Hepatic stellate cell (primary cell): ENCODE measurements at regions not wholly inside any gene's neighbourhood (a gene's known extent, or its start where the extent isn't known, plus 50 kb on each side); places are given as distances from the start of the nearest gene placed in this dataset.
A peak's percentile ranks its signal among the peaks of the same experiment; 100 is the strongest.
"Not testable (repeated sequence)": the region's sequence is repeated elsewhere in the genome, so short reads cannot be mapped to it uniquely, and the experiment has no call there.

Experiments
- DNase-seq: peaks from one replicate; pipeline ENCODE4 v3.0.0; 2011; ENCODE audit warnings: low spot score

GRCh38 chr7:13715534-13715933, 273.9 kb downstream of the ETV1 start:
- no peak for DNase-seq

DNA sequence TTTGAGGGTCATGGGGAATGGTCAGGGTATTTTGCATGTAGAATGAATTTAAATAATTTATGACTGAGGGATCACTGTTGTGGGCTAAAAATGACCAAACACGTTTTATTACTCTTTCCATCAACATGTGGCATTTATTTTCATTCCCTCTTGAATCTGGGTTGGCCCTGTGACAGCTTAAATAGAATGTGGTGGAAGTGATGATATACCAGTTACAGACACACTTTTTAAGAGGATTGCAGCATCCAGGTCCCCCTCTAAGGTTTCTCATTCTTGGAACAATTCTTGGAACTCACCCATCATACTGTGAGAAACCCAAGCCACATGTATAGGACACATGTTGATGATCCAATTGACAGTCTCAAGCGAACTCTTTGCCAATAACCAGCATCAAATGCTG, 272.4 kb downstream of the ETV1 start:
- no peak for DNase-seq

GRCh38 chr7:13724191-13724976, 265.1 kb downstream of the ETV1 start:
- no peak for DNase-seq

DNA sequence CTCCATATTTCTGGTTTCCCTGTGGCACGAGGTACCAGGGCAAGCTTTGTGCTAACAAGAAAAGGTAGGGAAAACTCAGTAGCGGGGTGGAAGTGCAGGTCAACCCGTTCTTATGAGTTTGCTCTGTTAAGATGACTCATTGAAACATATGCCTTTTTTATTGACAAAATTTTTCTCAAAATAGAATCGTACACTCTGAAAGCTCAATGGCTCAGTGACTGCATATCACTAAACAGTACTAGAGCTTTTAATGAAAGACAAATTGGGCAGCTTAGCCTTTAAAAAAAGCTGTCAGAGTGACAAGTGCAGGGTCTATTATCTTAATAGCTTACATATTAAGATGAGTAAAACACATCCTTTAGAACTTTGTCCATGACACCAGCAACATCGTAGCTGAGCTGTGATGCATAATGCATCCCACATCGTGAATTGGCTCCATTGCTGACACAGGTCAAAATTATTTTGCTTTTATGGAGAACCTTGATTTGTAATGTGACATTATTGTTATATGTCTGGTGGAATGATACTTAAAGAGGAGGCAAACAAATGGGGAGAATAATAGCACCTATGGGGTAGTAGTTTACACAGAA, 264.4 kb downstream of the ETV1 start:
- DNase-seq = no peak

DNA sequence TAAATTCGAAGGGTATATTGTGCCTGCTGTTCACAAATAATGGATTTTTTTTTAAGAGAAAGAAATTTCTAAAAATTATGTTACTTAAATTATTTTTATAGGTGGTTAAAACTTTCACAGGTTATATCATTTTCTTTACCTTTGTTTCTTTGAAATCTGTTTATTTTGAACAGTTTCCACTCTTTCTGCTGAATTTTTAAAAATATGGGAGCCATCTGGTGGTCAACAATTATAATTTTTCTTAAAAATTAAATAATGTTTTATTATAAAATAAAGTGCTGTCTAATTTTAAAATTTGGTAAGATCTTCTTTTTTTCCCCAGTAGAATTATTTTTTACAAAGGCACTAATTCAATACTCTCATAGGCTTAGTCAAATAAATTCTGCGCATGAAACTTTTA, 263.9 kb downstream of the ETV1 start:
- DNase-seq = no peak

DNA sequence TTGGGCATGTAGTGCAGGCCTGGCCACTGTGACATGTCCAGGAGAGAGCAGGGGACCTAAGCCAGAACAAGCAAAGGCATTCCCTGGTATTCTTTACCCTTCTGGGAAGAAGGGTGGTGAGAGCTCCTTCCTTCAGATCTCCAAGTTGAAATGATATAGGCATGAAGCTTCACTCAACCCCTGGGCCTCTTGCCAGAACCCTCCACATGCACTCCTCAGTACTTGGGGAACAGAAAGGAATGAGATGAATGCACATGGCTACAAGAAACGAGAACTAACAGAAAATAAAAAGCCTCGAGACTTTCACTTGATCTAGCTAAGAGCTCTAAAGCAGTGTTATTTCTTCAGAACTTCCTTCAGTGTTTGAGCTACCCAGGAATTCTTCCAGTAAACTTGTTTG, 262.2 kb downstream of the ETV1 start:
- no peak for DNase-seq

GRCh38 chr7:13727751-13728150, 261.7 kb downstream of the ETV1 start:
- DNase-seq = no peak

DNA sequence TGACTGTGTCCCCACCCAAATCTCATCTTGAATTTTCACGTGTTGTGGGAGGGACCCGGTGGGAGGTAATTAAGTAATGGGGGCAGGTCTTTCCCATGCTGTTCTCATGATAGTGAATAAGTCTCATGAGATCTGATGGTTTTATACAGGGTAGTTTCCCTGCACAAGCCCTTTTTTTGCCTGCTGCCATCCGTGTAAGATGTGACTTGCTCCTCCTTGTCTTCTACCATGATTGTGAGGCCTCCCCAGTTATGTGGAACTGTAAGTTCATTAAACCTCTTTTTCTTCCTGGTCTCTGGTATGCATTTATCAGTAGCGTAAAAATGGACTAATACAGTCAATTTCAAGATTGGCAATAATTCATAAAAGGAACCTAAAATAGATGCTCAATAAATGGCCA, 261.0 kb downstream of the ETV1 start:
- DNase-seq = not testable (repeated sequence)

- no peak for DNase-seq
Observed at GRCh38 chr7:13731643-13732042, 257.8 kb downstream of the ETV1 start.

GRCh38 chr7:13737563-13737962, 251.9 kb downstream of the ETV1 start:
- DNase-seq = no peak

- DNase-seq = no peak
Observed at GRCh38 chr7:13742126-13742525, 247.3 kb downstream of the ETV1 start.

- peak; percentile 3 for DNase-seq
Observed at GRCh38 chr7:13742811-13743210, 246.7 kb downstream of the ETV1 start.

GRCh38 chr7:13743226-13743625, 246.2 kb downstream of the ETV1 start:
- DNase-seq = no peak

DNA sequence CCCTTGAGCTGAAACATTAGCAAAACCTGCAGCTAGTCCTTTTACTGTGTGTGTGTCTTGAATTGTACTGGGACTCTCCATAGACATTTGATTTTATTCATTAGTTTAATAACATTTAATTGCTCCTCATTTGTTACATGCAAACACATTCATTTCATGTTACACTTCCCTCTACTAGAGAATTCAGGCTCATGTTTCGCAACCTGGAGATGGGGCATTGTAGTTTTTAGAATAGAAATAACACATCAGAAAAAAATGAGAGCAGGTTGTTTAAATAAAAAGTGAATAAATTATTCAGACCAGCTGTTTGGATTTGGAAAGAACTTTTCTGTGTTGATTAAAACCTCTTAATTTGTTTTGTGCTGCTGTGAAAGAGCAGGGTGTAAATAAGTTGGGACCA, 243.9 kb downstream of the ETV1 start:
- DNase-seq = no peak

DNA sequence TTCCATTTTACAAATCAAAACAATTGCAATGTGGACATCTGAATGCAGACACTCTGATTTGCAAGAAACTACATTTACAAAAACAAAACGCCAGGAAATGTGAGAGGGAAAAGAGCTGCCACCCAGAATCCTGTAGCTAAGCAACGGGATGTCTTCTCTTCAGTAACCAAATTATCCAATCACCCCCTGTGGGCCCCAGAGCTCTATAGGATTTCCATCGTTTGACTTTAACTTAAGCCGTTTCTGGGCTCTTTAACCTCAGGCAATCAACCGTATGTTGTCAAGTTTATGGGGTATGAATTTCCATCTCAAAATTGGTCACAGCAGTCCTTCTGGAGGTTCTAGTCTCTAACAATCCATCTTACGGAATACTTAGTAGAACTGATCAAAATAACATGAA, 240.5 kb downstream of the ETV1 start:
- no peak for DNase-seq

DNA sequence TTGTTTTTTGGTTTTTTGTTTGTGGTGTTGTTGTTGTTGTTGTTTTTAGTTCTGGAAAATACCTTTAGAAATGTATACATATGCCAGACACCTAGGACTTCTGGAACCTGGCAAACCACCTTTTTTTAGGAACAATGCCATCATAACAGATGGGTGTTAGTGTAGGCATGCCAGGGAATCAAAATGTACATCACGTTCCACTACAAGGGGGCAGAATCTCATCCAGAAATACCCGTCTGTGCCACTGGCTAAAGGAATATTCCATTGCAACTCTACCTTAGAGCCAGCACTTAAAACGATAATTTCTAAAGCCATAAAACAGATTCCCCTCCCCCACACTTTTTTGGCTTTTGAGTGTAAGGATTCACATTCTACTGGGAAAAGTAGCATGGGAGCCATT, 239.8 kb downstream of the ETV1 start:
- DNase-seq = no peak

GRCh38 chr7:13751766-13752165, 237.7 kb downstream of the ETV1 start:
- no peak for DNase-seq

GRCh38 chr7:13757841-13758240, 231.6 kb downstream of the ETV1 start:
- DNase-seq = no peak

DNA sequence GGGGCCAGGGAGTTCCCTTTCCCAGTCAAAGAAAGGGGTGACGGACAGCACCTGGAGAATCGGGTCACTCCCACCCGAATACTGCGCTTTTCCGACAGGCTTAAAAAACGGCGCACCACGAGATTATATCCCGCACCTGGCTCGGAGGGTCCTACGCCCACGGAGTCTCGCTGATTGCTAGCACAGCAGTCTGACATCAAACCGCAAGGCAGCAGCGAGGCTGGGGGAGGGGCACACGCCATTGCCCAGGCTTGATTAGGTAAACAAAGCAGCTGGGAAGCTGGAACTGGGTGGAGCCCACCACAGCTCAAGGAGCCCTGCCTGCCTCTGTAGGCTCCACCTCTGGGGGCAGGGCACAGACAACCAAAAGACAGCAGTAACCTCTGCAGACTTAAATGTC, 223.6 kb downstream of the ETV1 start:
- DNase-seq = not testable (repeated sequence)

DNA sequence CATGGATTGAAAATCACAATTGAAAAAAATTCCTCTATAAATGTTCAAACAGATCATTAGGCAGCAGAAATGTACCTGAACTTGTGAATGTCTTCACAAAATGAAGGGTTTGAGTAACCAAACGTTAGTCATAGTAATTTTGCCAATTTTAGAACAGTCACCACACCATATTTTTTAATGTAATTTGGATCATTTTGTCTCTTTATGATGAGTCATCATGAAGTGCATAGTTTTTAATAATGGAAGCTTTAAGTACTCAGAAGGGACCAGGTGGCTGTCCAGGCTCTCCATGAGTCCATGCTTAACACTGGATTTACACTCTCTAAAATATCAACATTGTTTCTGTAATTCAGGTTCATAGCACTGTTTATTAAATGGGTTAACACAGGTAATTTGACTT, 219.2 kb downstream of the ETV1 start:
- no peak for DNase-seq

GRCh38 chr7:13774976-13775375, 214.5 kb downstream of the ETV1 start:
- no peak for DNase-seq

DNA sequence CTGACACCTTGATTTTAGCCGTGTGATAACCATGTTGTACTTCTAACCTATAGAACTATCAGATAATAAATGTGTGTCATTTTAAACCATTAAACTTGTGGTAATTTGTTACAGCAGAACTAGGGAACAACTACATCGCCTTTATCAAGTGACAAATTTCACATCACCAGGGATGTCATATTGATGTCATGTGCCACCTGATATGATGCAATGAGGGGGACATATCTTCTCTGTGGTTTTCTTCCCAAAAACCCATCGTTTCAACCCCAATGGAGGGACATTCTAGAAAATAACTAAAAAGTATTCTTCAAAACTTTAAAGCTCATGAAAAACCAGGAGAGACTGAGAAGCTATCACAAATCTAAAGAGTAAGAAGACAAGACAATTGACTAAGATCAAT, 212.2 kb downstream of the ETV1 start:
- DNase-seq = no peak

DNA sequence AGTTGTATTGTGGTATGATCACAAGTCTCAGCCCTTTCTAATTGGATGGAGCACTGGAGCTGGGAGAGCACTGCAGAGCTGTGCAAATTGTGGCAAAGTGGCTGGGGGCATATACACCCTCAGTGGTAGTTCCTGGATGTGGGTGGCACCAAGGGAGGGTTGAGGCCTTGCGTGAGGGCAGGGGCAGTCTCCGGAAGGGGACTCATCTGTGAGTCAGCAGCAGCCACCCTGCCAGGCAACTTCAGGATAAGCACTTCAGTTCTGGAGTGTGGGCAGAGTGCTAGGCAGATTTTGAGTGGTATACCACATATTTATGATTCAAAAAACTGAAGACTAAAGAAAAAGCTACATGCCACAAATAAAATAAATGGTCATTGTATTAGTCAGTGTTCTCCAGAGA, 210.5 kb downstream of the ETV1 start:
- peak; percentile 5 for DNase-seq

DNA sequence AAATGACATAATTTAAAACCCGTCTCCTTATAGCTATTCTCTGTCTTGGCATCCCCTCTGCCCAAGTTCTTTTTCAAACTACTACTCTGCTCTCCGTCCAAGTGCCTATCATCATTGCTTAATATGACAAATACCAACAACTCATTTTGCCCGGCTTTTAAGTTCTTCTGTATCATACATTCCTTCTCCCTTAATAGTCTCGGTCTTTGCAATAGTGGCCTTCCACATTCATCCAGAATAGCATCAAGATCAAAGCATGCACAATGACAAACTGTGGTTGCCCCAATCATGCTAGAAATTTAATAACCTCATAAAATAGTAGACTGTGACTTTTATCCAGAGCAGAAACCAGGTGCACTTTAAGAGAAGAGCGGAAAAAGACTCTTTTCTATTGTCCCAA, 198.9 kb downstream of the ETV1 start:
- no peak for DNase-seq
